Fibroblast of skin of right quadriceps (primary cell): ENCODE measurements at regions not wholly inside any gene's neighbourhood (a gene's known extent, or its start where the extent isn't known, plus 50 kb on each side); places are given as distances from the start of the nearest gene placed in this dataset.
"Not testable (repeated sequence)": the region's sequence is repeated elsewhere in the genome, so short reads cannot be mapped to it uniquely, and the experiment has no call there.

Source experiments
- DNase-seq: peaks from one replicate; pipeline ENCODE4 v3.0.0-alpha.2; 2013

GRCh38 chr7:16130111-16131110 is 290.9 kb downstream of the CRPPA start:
- DNase-seq = peak; percentile 87

GRCh38 chr7:16129431-16130110 is 291.8 kb downstream of the CRPPA start:
- peak; percentile 92 for DNase-seq

GRCh38 chr7:16123117-16123770 is 298.1 kb downstream of the CRPPA start:
- peak; percentile 8 for DNase-seq

GRCh38 chr7:16121876-16122390 is 299.4 kb downstream of the CRPPA start:
- DNase-seq = no peak

GRCh38 chr7:16115374-16115773 is 306.0 kb downstream of the CRPPA start:
- DNase-seq = no peak

GRCh38 chr7:16114633-16115032 is 306.7 kb downstream of the CRPPA start:
- peak; percentile 24 for DNase-seq

- DNase-seq = no peak
Measured at GRCh38 chr7:16114071-16114470, 307.3 kb downstream of the CRPPA start.

- no peak for DNase-seq
Measured at GRCh38 chr7:16113058-16113457, 308.3 kb downstream of the CRPPA start.

- no peak for DNase-seq
Measured at GRCh38 chr7:16106869-16107268, 314.5 kb downstream of the CRPPA start.

- DNase-seq = no peak
Measured at GRCh38 chr7:16106300-16106699, 315.0 kb downstream of the CRPPA start.

- no peak for DNase-seq
Measured at GRCh38 chr7:16099302-16099849, 322.0 kb downstream of the CRPPA start.

GRCh38 chr7:16098585-16099179 is 322.7 kb downstream of the CRPPA start:
- DNase-seq = no peak

- DNase-seq = no peak
Measured at GRCh38 chr7:16098058-16098457, 323.3 kb downstream of the CRPPA start.

GRCh38 chr7:16095171-16095950 is 326.0 kb downstream of the CRPPA start:
- DNase-seq = no peak

GRCh38 chr7:16094651-16095050 is 326.7 kb downstream of the CRPPA start:
- no peak for DNase-seq

GRCh38 chr7:16092711-16093110 is 328.6 kb downstream of the CRPPA start:
- DNase-seq = no peak

GRCh38 chr7:16091701-16092310 is 329.5 kb downstream of the CRPPA start:
- no peak for DNase-seq

GRCh38 chr7:16089801-16090200 is 331.5 kb downstream of the CRPPA start:
- DNase-seq = no peak

GRCh38 chr7:16089191-16089590 is 332.1 kb downstream of the CRPPA start:
- DNase-seq = no peak

GRCh38 chr7:16086743-16087142 is 334.6 kb downstream of the CRPPA start:
- no peak for DNase-seq

GRCh38 chr7:16085780-16086179 is 335.6 kb downstream of the CRPPA start:
- not testable (repeated sequence) for DNase-seq
